H1 (cell line): ENCODE measurements at regions not wholly inside any gene's neighbourhood (a gene's known extent, or its start where the extent isn't known, plus 50 kb on each side); places are given as distances from the start of the nearest gene placed in this dataset.

Experiments used
- CTCF ChIA-PET: fragments of 300-600 bp; sonication (Branson Sonifier 250); formaldehyde crosslinking; loops from one replicate; lab custom pipeline; 2021; ENCODE audit not compliant: partially characterized antibody; lab: Charles Lee
- POLR2A ChIA-PET: fragments of 300-600 bp; sonication (Branson Sonifier 250); formaldehyde crosslinking; loops from one replicate; lab custom pipeline; 2021; ENCODE audit warnings: inconsistent platforms; ENCODE audit not compliant: partially characterized antibody; lab: Charles Lee
- DNase-seq, 2 experiments: peaks; one replicate each; pipeline versions ENCODE4 v3.0.0 to v3.0.0-alpha.2; 2010 to 2022; ENCODE audit warnings: low spot score in 2 of 2, low read depth in 1 of 2, mixed read lengths in 1 of 2
- FAIRE-seq: peaks from 2 replicates; lab custom pipeline; 2011; peaks lifted over from hg19 to GRCh38; lab: Jason Lieb, UNC
- H2AFZ ChIP-seq: 2 replicates; pipeline ENCODE4 v1.8.1; 2012; ENCODE audit warnings: low read length, inconsistent platforms
- H2AK5ac ChIP-seq: 2 replicates; pipeline ENCODE4 v1.6.1; 2013; ENCODE audit warnings: low read depth, low read length
- H2BK120ac ChIP-seq: replicated peaks from 2 replicates; pipeline ENCODE3; 2013; ENCODE audit warnings: low read depth, low read length, inconsistent platforms
- H2BK12ac ChIP-seq: 2 replicates; pipeline ENCODE4 v1.6.1; 2013; ENCODE audit warnings: low read depth, low read length
- H2BK15ac ChIP-seq: 2 replicates; pipeline ENCODE4 v1.6.1; 2013; ENCODE audit warnings: low read length
- H2BK20ac ChIP-seq: 2 replicates; pipeline ENCODE4 v1.6.1; 2013; ENCODE audit warnings: low read length
- H2BK5ac ChIP-seq: 2 replicates; pipeline ENCODE4 v1.6.1; 2013; ENCODE audit warnings: low read depth, low read length
- H3K14ac ChIP-seq: 2 replicates; pipeline ENCODE4 v1.6.1; 2013; ENCODE audit warnings: inconsistent platforms; ENCODE audit not compliant: insufficient read length
- H3K18ac ChIP-seq: 2 replicates; pipeline ENCODE4 v1.6.1; 2013; ENCODE audit warnings: low read length; ENCODE audit errors: extremely low read depth
- H3K23ac ChIP-seq: 2 replicates; pipeline ENCODE4 v1.6.1; 2013; ENCODE audit warnings: inconsistent platforms; ENCODE audit not compliant: insufficient read length
- H3K23me2 ChIP-seq: 2 replicates; pipeline ENCODE4 v1.6.1; 2013; ENCODE audit warnings: low read depth, low read length
- H3K27ac ChIP-seq: 2 replicates; pipeline ENCODE4 v1.6.1; 2011; ENCODE audit warnings: low read depth, low read length, inconsistent platforms
- H3K27me3 ChIP-seq, 4 experiments: replicated peaks in 1 of 4; 1 replicate in 1 of 4; 2 replicates in 3 of 4; pipeline versions ENCODE4 v1.6.1 to v1.8.1; 2011 to 2013; ENCODE audit warnings: low read length in 3 of 4, mild to moderate bottlenecking in 3 of 4, inconsistent platforms in 2 of 4, mixed read lengths in 2 of 4, moderate library complexity in 1 of 4; ENCODE audit not compliant: control insufficient read depth in 3 of 4, insufficient read depth in 3 of 4; ENCODE audit errors: extremely low read depth in 1 of 4
- H3K36me3 ChIP-seq, 4 experiments: 2 replicates each; pipeline versions ENCODE4 v1.6.1 to v1.8.1; 2011 to 2013; ENCODE audit warnings: mild to moderate bottlenecking in 4 of 4, low read length in 3 of 4, moderate library complexity in 2 of 4, control low read depth in 1 of 4, inconsistent platforms in 1 of 4; ENCODE audit not compliant: insufficient read depth in 4 of 4, control insufficient read depth in 2 of 4
- H3K4ac ChIP-seq: replicated peaks from 2 replicates; pipeline ENCODE3; 2013; ENCODE audit warnings: low read length, low read depth, mixed read lengths, inconsistent platforms; ENCODE audit not compliant: insufficient read length
- H3K4me1 ChIP-seq, 4 experiments: replicated peaks in 1 of 4; 1 replicate in 1 of 4; 2 replicates in 3 of 4; pipeline versions ENCODE4 v1.6.1 to v1.8.1; 2011 to 2013; ENCODE audit warnings: low read length in 3 of 4, inconsistent platforms in 2 of 4, mixed read lengths in 1 of 4; ENCODE audit not compliant: insufficient read depth in 4 of 4, control insufficient read depth in 3 of 4
- H3K4me2 ChIP-seq, 2 experiments: 2 replicates each; pipeline versions ENCODE4 v1.6.1 to v1.8.1; 2011 to 2013; ENCODE audit warnings: low read depth in 2 of 2, low read length in 2 of 2, control low read depth in 1 of 2, inconsistent platforms in 1 of 2, mild to moderate bottlenecking in 1 of 2; ENCODE audit not compliant: insufficient read depth in 1 of 2
- H3K4me3 ChIP-seq, 4 experiments: fragments of 200-600, 300-600 bp in 1 of 4; sonication (generic), shearing (Covaris generic), sonication (Bioruptor Twin) in 1 of 4; 2 replicates each; pipeline versions ENCODE4 v1.5.1 to v1.8.1; 2011 to 2016; ENCODE audit warnings: low read length in 4 of 4, low read depth in 3 of 4, control low read depth in 2 of 4, inconsistent platforms in 2 of 4, mild to moderate bottlenecking in 2 of 4, mixed read lengths in 1 of 4, moderate library complexity in 1 of 4; ENCODE audit not compliant: insufficient read depth in 2 of 4; ENCODE audit errors: extremely low read depth in 1 of 4
- H3K56ac ChIP-seq: replicated peaks from 2 replicates; pipeline ENCODE3; 2013; ENCODE audit warnings: low read depth, mild to moderate bottlenecking, mixed read lengths, low read length, inconsistent platforms; ENCODE audit not compliant: insufficient read length
- H3K79me1 ChIP-seq: 2 replicates; pipeline ENCODE4 v1.6.1; 2013; ENCODE audit warnings: low read depth, low read length, control low read depth
- H3K79me2 ChIP-seq, 2 experiments: 2 replicates each; pipeline versions ENCODE4 v1.6.1 to v1.8.1; 2012 to 2013; ENCODE audit warnings: low read length in 2 of 2, mild to moderate bottlenecking in 2 of 2, inconsistent platforms in 1 of 2; ENCODE audit not compliant: insufficient read depth in 2 of 2, control insufficient read depth in 1 of 2
- H3K9ac ChIP-seq, 4 experiments: replicated peaks in 1 of 4; 1 replicate in 1 of 4; 2 replicates in 3 of 4; pipeline versions ENCODE4 v1.6.1 to v1.8.1; 2011 to 2013; ENCODE audit warnings: low read depth in 3 of 4, low read length in 3 of 4, control low read depth in 2 of 4, mild to moderate bottlenecking in 2 of 4, moderate library complexity in 2 of 4, inconsistent platforms in 1 of 4; ENCODE audit errors: extremely low read depth in 1 of 4
- H3K9me3 ChIP-seq, 2 experiments: 2 replicates each; pipeline versions ENCODE4 v1.6.1 to v1.8.1; 2012 to 2013; ENCODE audit warnings: mild to moderate bottlenecking in 2 of 2, moderate library complexity in 2 of 2, control low read depth in 1 of 2, inconsistent platforms in 1 of 2, low read depth in 1 of 2, low read length in 1 of 2, mixed read lengths in 1 of 2; ENCODE audit not compliant: insufficient read depth in 2 of 2
- H4K20me1 ChIP-seq, 2 experiments: replicated peaks in 1 of 2; 2 replicates each; pipeline versions ENCODE3 to v1.8.1; 2011 to 2013; ENCODE audit warnings: inconsistent platforms in 2 of 2, low read length in 2 of 2, mild to moderate bottlenecking in 1 of 2; ENCODE audit not compliant: insufficient read depth in 2 of 2, control insufficient read depth in 1 of 2
- H4K5ac ChIP-seq: 2 replicates; pipeline ENCODE4 v1.6.1; 2013; ENCODE audit warnings: low read length, low read depth, mixed read lengths, inconsistent platforms; ENCODE audit not compliant: insufficient read length
- H4K8ac ChIP-seq: 2 replicates; pipeline ENCODE4 v1.8.0; 2013; ENCODE audit warnings: mild to moderate bottlenecking, moderate library complexity, low read length, inconsistent platforms; ENCODE audit not compliant: insufficient read depth; ENCODE audit errors: extremely low read depth
- H4K91ac ChIP-seq: replicated peaks from 2 replicates; pipeline ENCODE3; 2013; ENCODE audit warnings: low read length, mixed read lengths, inconsistent platforms; ENCODE audit not compliant: insufficient read length
- BACH1 ChIP-seq: IDR thresholded peaks from 2 replicates; pipeline ENCODE4 v1.6.1; 2012; ENCODE audit warnings: low read length, improper control_type of control experiment
- CEBPB ChIP-seq: IDR thresholded peaks from 2 replicates; pipeline ENCODE4 v1.6.1; 2012; ENCODE audit warnings: low read depth, low read length
- EGR1 ChIP-seq: IDR thresholded peaks from 2 replicates; pipeline ENCODE4 v1.6.1; 2011; ENCODE audit warnings: low read depth, low read length, borderline replicate concordance
- FOSL1 ChIP-seq: IDR thresholded peaks from 2 replicates; pipeline ENCODE4 v1.6.1; 2011; ENCODE audit warnings: mild to moderate bottlenecking, low read depth, low read length, moderate library complexity; ENCODE audit not compliant: insufficient read depth
- JUN ChIP-seq: IDR thresholded peaks from 2 replicates; pipeline ENCODE4 v1.6.1; 2011; ENCODE audit warnings: low read depth, mild to moderate bottlenecking, improper control_type of control experiment, low read length
- JUND ChIP-seq: IDR thresholded peaks from 2 replicates; pipeline ENCODE4 v1.6.1; 2011; ENCODE audit warnings: mild to moderate bottlenecking, improper control_type of control experiment, low read length
- MAFK ChIP-seq: IDR thresholded peaks from 2 replicates; pipeline ENCODE4 v1.6.1; 2012; ENCODE audit warnings: low read depth, mild to moderate bottlenecking, improper control_type of control experiment, low read length
- SIX5 ChIP-seq: IDR thresholded peaks from 2 replicates; pipeline ENCODE4 v1.6.1; 2011; ENCODE audit warnings: mild to moderate bottlenecking, low read depth, low read length
- TAF1 ChIP-seq: IDR thresholded peaks from 2 replicates; pipeline ENCODE4 v1.6.1; 2011; ENCODE audit warnings: mild to moderate bottlenecking, low read depth, low read length
- ZNF274 ChIP-seq: IDR thresholded peaks from 2 replicates; pipeline ENCODE4 v1.7.0; 2012; ENCODE audit warnings: low read length, borderline replicate concordance; ENCODE audit errors: extremely low read depth
- WGBS, 2 experiments: shearing (Covaris generic) in 1 of 2; methylation state at CpG; one replicate each; pipeline versions ENCODE4 v1.1.6 to v1.1.7; 2013 to 2015; ENCODE audit warnings: low lambda C conversion rate in 2 of 2, mixed read lengths in 2 of 2, inconsistent platforms in 1 of 2, low coverage in 1 of 2, missing lambda C conversion rate in 1 of 2; ENCODE audit not compliant: insufficient replicate concordance in 2 of 2, insufficient coverage in 1 of 2, insufficient read length in 1 of 2; ENCODE audit errors: extremely low coverage in 1 of 2, missing lambda C conversion rate in 1 of 2; 5-methylcytosine and 5-hydroxymethylcytosine counted together
- TF ChIP-seq, protein P1 (sequence below), 3 experiments: IDR thresholded peaks; 1 replicate in 2 of 3; 2 replicates in 1 of 3; pipeline versions ENCODE4 v1.5.1 to v1.6.1; 2011; ENCODE audit warnings: low read length in 3 of 3, mild to moderate bottlenecking in 3 of 3, inconsistent platforms in 2 of 3, low read depth in 1 of 3, moderate library complexity in 1 of 3; ENCODE audit not compliant: insufficient read depth in 1 of 3; ENCODE audit errors: control extremely low read depth in 1 of 3
- TF ChIP-seq, protein P2 (sequence below): IDR thresholded peaks from 2 replicates; pipeline ENCODE4 v1.6.1; 2011; ENCODE audit warnings: low read length, improper control_type of control experiment

DNA sequence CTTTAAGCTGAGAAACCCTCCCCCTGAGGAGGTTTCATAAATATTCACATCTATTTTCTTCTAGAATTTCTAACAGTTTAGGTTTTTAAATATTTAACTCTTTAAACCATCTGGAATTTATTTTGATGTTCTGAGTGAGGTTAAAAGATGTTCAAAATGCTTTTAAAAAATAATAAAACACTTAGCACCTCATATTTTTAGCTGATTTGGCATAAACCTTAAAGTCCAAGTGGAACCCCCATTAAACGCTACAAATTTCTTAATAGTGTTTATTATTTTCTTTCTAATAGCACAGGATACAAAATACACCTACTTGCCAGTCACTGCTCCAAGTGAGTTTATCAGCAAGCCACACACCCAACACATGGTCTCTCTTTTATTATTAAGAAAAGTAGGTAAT is 277.2 kb downstream of the QDPR start:
- no peak overlapping the region for H3K4ac ChIP-seq
- no peaks in the 10 kb centered on the region for H3K9me3 ChIP-seq
- H3K9ac ChIP-seq = no peak overlapping the region
- H3K4me3 ChIP-seq = no peak overlapping the region
- no peak overlapping the region for H3K23ac ChIP-seq
- WGBS, 2 experiments = 87% methylated on average over 1 of the region's 1 CpG; no CpG with 5 or more reads in 1 of the 2 experiments
- H4K91ac ChIP-seq = no peak overlapping the region
- H3K27ac ChIP-seq = no peak overlapping the region
- H3K36me3 ChIP-seq = no peaks in the 10 kb centered on the region
- ChIA-PET POLR2A (no interaction called here), CTCF (interaction anchor here (1.4 to 1.5 kb wide), 2 partner anchors 13 to 89 kb away, joined by 3 read pairs; no protein-coding TSS in a partner anchor)
- H2BK120ac ChIP-seq = no peak overlapping the region
- no peak overlapping the region for H3K56ac ChIP-seq
- no peak overlapping the region for H3K14ac ChIP-seq
- no peaks in the 10 kb centered on the region for H3K27me3 ChIP-seq
- no peak overlapping the region for H2AFZ ChIP-seq
- no peak overlapping the region for H4K5ac ChIP-seq
- H4K20me1 ChIP-seq = no peaks in the 10 kb centered on the region
- H2BK20ac ChIP-seq = no peak overlapping the region
- no peak overlapping the region for H4K8ac ChIP-seq
- DNase-seq (no peak), FAIRE-seq (no peak)
- no peaks in the 10 kb centered on the region for H3K79me1 ChIP-seq
- no peak overlapping the region for H2BK15ac ChIP-seq
- H2BK12ac ChIP-seq = no peak overlapping the region
- H3K23me2 ChIP-seq = 0 out of 2 replicates have a peak, but pooled peaks cover 2% of the 10 kb centered on the region
- no peaks in the 10 kb centered on the region for H3K79me2 ChIP-seq
- no peak overlapping the region for H2BK5ac ChIP-seq
- no peak overlapping the region for H3K18ac ChIP-seq
- H3K4me1 ChIP-seq = peaks cover 0 to 7% (median 0%) of the 10 kb centered on the region in 4 experiments; a peak in 1 of 7 replicates
- no peak overlapping the region for H2AK5ac ChIP-seq
- no peak overlapping the region for H3K4me2 ChIP-seq
- TF ChIP-seq EGR1 (no peak), JUND (no peak), FOSL1 (no peak), ZNF274 (no peak), SIX5 (no peak), CEBPB (no peak), JUN (no peak), TAF1 (no peak), MAFK (no peak), BACH1 (no peak)
- TF ChIP-seq, protein P1, sequence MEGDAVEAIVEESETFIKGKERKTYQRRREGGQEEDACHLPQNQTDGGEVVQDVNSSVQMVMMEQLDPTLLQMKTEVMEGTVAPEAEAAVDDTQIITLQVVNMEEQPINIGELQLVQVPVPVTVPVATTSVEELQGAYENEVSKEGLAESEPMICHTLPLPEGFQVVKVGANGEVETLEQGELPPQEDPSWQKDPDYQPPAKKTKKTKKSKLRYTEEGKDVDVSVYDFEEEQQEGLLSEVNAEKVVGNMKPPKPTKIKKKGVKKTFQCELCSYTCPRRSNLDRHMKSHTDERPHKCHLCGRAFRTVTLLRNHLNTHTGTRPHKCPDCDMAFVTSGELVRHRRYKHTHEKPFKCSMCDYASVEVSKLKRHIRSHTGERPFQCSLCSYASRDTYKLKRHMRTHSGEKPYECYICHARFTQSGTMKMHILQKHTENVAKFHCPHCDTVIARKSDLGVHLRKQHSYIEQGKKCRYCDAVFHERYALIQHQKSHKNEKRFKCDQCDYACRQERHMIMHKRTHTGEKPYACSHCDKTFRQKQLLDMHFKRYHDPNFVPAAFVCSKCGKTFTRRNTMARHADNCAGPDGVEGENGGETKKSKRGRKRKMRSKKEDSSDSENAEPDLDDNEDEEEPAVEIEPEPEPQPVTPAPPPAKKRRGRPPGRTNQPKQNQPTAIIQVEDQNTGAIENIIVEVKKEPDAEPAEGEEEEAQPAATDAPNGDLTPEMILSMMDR (IDR thresholded peaks at IDR 0.05; ENCODE audit: control extremely low read depth in 1 of 3, insufficient read depth in 1 of 3, low read depth in 1 of 3, low read length in 3 of 3) = no peak
- TF ChIP-seq, protein P2, sequence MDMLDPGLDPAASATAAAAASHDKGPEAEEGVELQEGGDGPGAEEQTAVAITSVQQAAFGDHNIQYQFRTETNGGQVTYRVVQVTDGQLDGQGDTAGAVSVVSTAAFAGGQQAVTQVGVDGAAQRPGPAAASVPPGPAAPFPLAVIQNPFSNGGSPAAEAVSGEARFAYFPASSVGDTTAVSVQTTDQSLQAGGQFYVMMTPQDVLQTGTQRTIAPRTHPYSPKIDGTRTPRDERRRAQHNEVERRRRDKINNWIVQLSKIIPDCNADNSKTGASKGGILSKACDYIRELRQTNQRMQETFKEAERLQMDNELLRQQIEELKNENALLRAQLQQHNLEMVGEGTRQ = no peak
